ENCODE measurements at regions not wholly inside any gene's neighbourhood (a gene's known extent, or its start where the extent isn't known, plus 50 kb on each side); places are given as distances from the start of the nearest gene placed in this dataset.
A peak's percentile ranks its signal among the peaks of the same experiment; 100 is the strongest.

DNA sequence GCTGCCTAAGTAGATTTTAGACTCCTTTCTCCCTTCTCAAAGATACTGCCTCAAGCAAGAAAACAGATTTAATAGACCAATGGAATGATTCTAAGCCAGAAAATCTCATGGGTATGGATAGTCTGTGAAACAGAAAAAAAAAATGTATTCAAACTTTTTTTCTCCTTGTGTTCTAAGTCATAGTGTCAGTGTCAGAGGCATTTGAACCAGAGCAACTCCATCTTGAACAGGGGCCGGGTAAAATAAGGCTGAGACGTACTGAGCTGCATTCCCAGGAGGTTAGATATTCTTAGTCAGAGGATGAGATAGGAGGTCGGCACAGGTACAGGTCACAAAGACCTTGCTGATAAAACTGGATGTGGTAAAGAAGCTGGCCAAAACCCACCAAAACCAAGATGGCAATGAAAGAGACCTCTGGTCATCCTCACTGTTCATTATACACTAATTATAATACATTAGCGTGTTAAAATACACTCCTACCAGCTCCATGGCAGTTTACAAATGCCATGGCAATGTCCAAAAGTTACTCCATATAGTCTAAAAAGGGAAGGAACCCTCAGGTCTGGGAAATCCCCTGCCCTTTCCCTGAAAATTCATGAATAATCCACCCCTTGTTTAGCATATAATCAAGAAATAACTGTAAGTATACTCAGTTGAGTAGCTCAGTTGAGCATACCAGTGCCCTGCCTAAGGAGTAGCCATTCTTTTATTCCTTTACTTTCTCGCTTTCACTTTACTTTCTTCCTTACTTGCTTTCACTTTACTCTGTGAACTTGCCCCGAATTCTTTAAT is 72.8 kb upstream of the GOLGA8B start (continued):
- TF ChIP-seq, protein P1, sequence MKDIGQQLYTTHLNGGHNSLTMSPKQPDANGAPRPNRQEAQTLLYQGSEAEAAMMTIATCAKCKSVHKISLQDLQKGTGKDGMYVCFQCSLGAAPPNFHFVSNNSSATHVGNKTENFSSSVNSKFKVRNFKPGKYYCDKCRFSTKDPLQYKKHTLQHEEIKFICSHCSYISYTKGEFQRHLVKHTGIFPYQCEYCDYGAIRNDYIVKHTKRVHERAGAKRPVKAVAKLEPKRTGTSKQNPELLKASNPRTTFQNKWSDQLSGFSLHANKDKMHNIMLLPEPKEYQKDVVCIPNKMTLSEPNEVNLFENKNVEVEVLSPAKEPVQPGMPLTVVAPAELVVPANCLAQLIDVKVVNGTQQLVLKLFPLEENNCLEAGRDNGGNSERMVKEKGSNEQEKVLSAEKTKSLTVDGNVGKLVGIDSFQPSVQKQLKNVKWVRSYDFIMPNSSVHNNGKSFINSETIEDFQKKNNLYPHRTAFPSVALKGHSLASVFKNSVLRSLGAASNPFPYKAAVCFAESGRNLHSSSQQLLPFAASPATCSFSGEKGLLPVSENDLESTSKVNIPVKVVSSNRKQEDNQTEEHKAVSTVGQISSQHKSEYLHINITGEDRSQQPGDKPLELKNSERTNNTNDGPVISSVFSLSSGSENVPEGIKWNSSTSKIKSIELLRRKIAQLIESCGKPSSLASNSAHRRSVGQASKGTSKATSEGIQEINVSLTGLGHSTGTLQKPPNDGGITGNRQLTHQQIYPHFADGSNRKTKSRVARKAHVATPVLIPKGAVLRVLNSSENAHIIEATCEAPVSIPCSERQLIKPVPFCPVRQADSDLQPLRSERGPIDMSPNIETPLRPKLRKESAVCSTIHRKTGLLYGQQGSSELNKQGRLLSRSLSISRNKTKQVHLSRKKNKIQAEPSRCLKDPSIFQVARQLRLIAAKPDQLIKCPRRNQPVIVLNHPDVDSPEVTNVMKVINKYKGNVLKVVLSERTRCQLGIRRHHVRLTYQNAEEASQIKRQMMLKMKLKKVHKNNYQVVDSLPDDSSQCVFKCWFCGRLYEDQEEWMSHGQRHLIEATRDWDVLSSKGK (CRISPR knock-in tag; IDR thresholded peaks at IDR 0.05) = no peak
- TF ChIP-seq BRF1 (IDR thresholded peaks at IDR 0.05; ENCODE audit: borderline replicate concordance, extremely low read depth, insufficient read length) (no peak), SLC30A9 (CRISPR knock-in tag; IDR thresholded peaks at IDR 0.05) (0 out of 2 replicates have a peak, but pooled peaks have one; percentile 67), HDAC1 (IDR thresholded peaks at IDR 0.05) (no peak), ARNT (IDR thresholded peaks at IDR 0.05) (no peak), GTF2A2 (tag; IDR thresholded peaks at IDR 0.05) (peak; percentile 87), PRMT5 (CRISPR knock-in tag; IDR thresholded peaks at IDR 0.05) (no peak), ZNF175 (CRISPR knock-in tag; IDR thresholded peaks at IDR 0.05; ENCODE audit: low read depth) (peak; percentile 97), RUNX1 (IDR thresholded peaks at IDR 0.05; ENCODE audit: low read depth) (no peak), BRD9 (IDR thresholded peaks at IDR 0.05; ENCODE audit: low read depth, partially characterized antibody) (no peak), SMARCA5 (IDR thresholded peaks at IDR 0.05) (no peak)
- TF ChIP-seq, protein P2, sequence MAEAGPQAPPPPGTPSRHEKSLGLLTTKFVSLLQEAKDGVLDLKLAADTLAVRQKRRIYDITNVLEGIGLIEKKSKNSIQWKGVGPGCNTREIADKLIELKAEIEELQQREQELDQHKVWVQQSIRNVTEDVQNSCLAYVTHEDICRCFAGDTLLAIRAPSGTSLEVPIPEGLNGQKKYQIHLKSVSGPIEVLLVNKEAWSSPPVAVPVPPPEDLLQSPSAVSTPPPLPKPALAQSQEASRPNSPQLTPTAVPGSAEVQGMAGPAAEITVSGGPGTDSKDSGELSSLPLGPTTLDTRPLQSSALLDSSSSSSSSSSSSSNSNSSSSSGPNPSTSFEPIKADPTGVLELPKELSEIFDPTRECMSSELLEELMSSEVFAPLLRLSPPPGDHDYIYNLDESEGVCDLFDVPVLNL (CRISPR knock-in tag; IDR thresholded peaks at IDR 0.05; ENCODE audit: low read depth) = no peak
- TF ChIP-seq, protein P3, sequence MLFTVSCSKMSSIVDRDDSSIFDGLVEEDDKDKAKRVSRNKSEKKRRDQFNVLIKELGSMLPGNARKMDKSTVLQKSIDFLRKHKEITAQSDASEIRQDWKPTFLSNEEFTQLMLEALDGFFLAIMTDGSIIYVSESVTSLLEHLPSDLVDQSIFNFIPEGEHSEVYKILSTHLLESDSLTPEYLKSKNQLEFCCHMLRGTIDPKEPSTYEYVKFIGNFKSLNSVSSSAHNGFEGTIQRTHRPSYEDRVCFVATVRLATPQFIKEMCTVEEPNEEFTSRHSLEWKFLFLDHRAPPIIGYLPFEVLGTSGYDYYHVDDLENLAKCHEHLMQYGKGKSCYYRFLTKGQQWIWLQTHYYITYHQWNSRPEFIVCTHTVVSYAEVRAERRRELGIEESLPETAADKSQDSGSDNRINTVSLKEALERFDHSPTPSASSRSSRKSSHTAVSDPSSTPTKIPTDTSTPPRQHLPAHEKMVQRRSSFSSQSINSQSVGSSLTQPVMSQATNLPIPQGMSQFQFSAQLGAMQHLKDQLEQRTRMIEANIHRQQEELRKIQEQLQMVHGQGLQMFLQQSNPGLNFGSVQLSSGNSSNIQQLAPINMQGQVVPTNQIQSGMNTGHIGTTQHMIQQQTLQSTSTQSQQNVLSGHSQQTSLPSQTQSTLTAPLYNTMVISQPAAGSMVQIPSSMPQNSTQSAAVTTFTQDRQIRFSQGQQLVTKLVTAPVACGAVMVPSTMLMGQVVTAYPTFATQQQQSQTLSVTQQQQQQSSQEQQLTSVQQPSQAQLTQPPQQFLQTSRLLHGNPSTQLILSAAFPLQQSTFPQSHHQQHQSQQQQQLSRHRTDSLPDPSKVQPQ (CRISPR knock-in tag; IDR thresholded peaks at IDR 0.05; ENCODE audit: borderline replicate concordance) = peak; percentile 90; the same call in 1 of the 2 replicates
- TF ChIP-seq, protein P4, sequence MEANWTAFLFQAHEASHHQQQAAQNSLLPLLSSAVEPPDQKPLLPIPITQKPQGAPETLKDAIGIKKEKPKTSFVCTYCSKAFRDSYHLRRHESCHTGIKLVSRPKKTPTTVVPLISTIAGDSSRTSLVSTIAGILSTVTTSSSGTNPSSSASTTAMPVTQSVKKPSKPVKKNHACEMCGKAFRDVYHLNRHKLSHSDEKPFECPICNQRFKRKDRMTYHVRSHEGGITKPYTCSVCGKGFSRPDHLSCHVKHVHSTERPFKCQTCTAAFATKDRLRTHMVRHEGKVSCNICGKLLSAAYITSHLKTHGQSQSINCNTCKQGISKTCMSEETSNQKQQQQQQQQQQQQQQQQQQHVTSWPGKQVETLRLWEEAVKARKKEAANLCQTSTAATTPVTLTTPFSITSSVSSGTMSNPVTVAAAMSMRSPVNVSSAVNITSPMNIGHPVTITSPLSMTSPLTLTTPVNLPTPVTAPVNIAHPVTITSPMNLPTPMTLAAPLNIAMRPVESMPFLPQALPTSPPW (CRISPR knock-in tag; IDR thresholded peaks at IDR 0.05) = peak; percentile 14; the same call in 1 of the 2 replicates
- TF ChIP-seq, protein P5, sequence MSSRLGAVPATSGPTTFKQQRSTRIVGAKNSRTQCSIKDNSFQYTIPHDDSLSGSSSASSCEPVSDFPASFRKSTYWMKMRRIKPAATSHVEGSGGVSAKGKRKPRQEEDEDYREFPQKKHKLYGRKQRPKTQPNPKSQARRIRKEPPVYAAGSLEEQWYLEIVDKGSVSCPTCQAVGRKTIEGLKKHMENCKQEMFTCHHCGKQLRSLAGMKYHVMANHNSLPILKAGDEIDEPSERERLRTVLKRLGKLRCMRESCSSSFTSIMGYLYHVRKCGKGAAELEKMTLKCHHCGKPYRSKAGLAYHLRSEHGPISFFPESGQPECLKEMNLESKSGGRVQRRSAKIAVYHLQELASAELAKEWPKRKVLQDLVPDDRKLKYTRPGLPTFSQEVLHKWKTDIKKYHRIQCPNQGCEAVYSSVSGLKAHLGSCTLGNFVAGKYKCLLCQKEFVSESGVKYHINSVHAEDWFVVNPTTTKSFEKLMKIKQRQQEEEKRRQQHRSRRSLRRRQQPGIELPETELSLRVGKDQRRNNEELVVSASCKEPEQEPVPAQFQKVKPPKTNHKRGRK (tag; IDR thresholded peaks at IDR 0.05) = no peak
